Testis (tissue), 2 donors: ENCODE measurements at regions not wholly inside any gene's neighbourhood (a gene's known extent, or its start where the extent isn't known, plus 50 kb on each side); places are given as distances from the start of the nearest gene placed in this dataset.

ENCODE experiments used
- CTCF ChIP-seq, 3 experiments: fragments of 450-650 bp in 2 of 3; fragments of 200-600 bp in 1 of 3; sonication (generic) in 1 of 3; IDR thresholded peaks; one replicate each; pipeline ENCODE4 v1.5.1; 2016 to 2019; ENCODE audit warnings: antibody characterized with exemption in 3 of 3, mild to moderate bottlenecking in 2 of 3, moderate library complexity in 1 of 3
- POLR2A ChIP-seq: fragments of 450-650 bp; IDR thresholded peaks from one replicate; pipeline ENCODE4 v1.6.1; 2017; ENCODE audit warnings: antibody characterized with exemption, mild to moderate bottlenecking, moderate library complexity

GRCh38 chr22:48682504-48682903, 1145.2 kb downstream of the BRD1 start:
- TF ChIP-seq CTCF (IDR thresholded peaks at IDR 0.05) (no peak), POLR2A (no peak)
